PC-9 (cell line): ENCODE measurements at regions not wholly inside any gene's neighbourhood (a gene's known extent, or its start where the extent isn't known, plus 50 kb on each side); places are given as distances from the start of the nearest gene placed in this dataset.

Experiments used
- BruUV-seq: library from RNA; stranded (reverse); fragments of 400-500 nt; replicated peaks from 2 replicates; lab custom pipeline; 2021; lab: Mats Ljungman, UMichigan
- CTCF ChIA-PET: fragments of 300-600 bp; sonication (Branson Sonifier 250); formaldehyde crosslinking; loops from one replicate; lab custom pipeline; 2022; ENCODE audit warnings: antibody characterized with exemption; lab: Charles Lee
- POLR2A ChIA-PET: fragments of 300-600 bp; sonication (Branson Sonifier 250); formaldehyde crosslinking; loops from one replicate; lab custom pipeline; 2022; ENCODE audit warnings: antibody characterized with exemption; ENCODE audit not compliant: unreplicated experiment; lab: Charles Lee
- DNase-seq, 2 experiments: peaks; one replicate each; pipeline versions ENCODE4 v3.0.0 to v3.0.0-alpha.2; 2015 to 2022; ENCODE audit warnings: mixed read lengths in 1 of 2
- H2AFZ ChIP-seq: fragments of 200-600 bp; sonication (generic); 2 replicates; pipeline ENCODE4 v1.8.1; 2017; ENCODE audit warnings: antibody characterized with exemption
- H3F3A ChIP-seq: fragments of 200-600 bp; sonication (generic); 2 replicates; pipeline ENCODE4 v1.8.1; 2017; ENCODE audit warnings: antibody characterized with exemption, mild to moderate bottlenecking, low read depth; ENCODE audit not compliant: insufficient read depth
- H3K27ac ChIP-seq: fragments of 200-600 bp; sonication (generic); 2 replicates; pipeline ENCODE4 v1.6.1; 2016; ENCODE audit warnings: mixed run types
- H3K27me3 ChIP-seq: fragments of 200-600 bp; sonication (generic); 2 replicates; pipeline ENCODE4 v1.6.1; 2016; ENCODE audit warnings: low read depth, mixed run types; ENCODE audit not compliant: insufficient read depth
- H3K36me3 ChIP-seq: fragments of 200-600 bp; sonication (generic); 2 replicates; pipeline ENCODE4 v1.6.1; 2016; ENCODE audit warnings: low read depth, mixed run types
- H3K4me1 ChIP-seq: fragments of 200-600 bp; sonication (generic); replicated peaks from 2 replicates; pipeline ENCODE4 v1.6.1; 2016; ENCODE audit warnings: mixed run types; ENCODE audit not compliant: insufficient read depth
- H3K4me2 ChIP-seq: fragments of 200-600 bp; sonication (generic); 2 replicates; pipeline ENCODE4 v1.6.1; 2017; ENCODE audit warnings: mixed run types
- H3K4me3 ChIP-seq: fragments of 200-600 bp; sonication (generic); 2 replicates; pipeline ENCODE4 v1.6.1; 2016; ENCODE audit warnings: mixed run types
- H3K79me2 ChIP-seq: fragments of 200-600 bp; sonication (generic); 2 replicates; pipeline ENCODE4 v1.6.1; 2017; ENCODE audit warnings: low read depth, mixed run types
- H3K9me2 ChIP-seq: fragments of 200-600 bp; sonication (generic); 2 replicates; pipeline ENCODE4 v1.8.1; 2017; ENCODE audit warnings: mild to moderate bottlenecking; ENCODE audit not compliant: insufficient read depth
- H3K9me3 ChIP-seq: fragments of 200-600 bp; sonication (generic); 2 replicates; pipeline ENCODE4 v1.8.1; 2016; ENCODE audit warnings: low read depth; ENCODE audit not compliant: insufficient read depth
- H4K20me1 ChIP-seq: fragments of 200-600 bp; sonication (generic); 2 replicates; pipeline ENCODE4 v1.8.1; 2017; ENCODE audit not compliant: insufficient read depth
- EZH2 ChIP-seq: fragments of 200-600 bp; sonication (generic); IDR thresholded peaks from 2 replicates; pipeline ENCODE4 v1.8.0; 2017; ENCODE audit warnings: antibody characterized with exemption, low read depth
- intact Hi-C: fragments of 100-400 bp; cut with micrococcal nuclease; formaldehyde crosslinking; loops from one replicate; pipeline ENCODE4 v1.10.0; 2022; ENCODE audit not compliant: unreplicated experiment
- TF ChIP-seq, protein P1 (sequence below): fragments of 200-600 bp; sonication (generic); conservative IDR thresholded peaks from 2 replicates; pipeline ENCODE4 v1.6.1; 2017; ENCODE audit warnings: mixed run types, antibody characterized with exemption, mild to moderate bottlenecking, moderate library complexity

DNA sequence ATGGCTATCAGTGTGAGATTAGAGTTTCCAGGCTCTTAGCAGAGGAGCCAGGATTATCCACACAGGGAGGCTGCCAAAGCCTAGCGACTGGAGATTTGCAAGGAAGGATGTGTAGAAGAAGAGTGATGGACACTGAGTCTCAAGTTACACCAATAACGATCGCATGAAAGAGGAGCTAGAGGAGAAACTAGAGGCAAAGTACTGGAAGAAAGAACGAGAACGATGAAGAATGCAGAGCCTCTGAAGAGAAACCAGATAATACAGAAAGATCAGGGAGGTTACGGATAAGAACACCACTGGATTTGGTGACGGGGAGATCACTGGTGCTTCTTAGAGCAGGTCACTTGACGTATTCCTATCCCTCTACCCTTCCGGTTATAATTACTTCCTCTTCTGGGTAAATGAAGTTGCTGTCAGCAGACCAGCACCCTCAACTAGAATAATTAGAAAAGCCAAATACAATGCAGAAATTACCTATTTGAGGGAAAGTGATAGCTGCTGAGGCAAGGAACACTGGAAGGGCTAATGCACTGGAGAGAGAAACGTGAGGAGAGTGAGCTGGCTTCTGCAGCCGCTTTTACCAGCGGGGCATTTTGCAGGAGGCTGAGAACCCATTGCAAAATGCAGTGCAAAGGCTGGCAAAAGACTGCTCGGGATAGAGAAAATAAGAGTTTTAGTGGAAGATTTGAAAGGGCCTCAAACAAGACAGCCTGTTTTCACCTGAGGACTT, 93.1 kb upstream of the HIF1A start:
- DNase-seq, result no peak
- Histone ChIP-seq H3K9me2 (no peaks in the 10 kb centered on the region), H2AFZ (peak overlapping the region; percentile 11), H3K4me2 (peak overlapping the region; percentile 63), H3K27me3 (no peaks in the 10 kb centered on the region), H3K79me2 (no peaks in the 10 kb centered on the region), H3K36me3 (no peaks in the 10 kb centered on the region), H3K27ac (peak overlapping the region; percentile 68), H3K4me1 (peaks cover 22% of the 10 kb centered on the region), H4K20me1 (no peaks in the 10 kb centered on the region), H3K9me3 (0 out of 2 replicates have a peak, but pooled peaks cover 9% of the 10 kb centered on the region), H3K4me3 (peak overlapping the region; percentile 0; the same call in 1 of the 2 replicates), H3F3A (peaks cover 14% of the 10 kb centered on the region)
- ChIA-PET POLR2A (interaction anchor here (0.5 kb wide), 1 partner anchor 14 kb away, joined by 3 read pairs; no protein-coding TSS in a partner anchor), CTCF (no interaction called here)
- TF ChIP-seq EZH2, result no peak
- TF ChIP-seq, protein P1, sequence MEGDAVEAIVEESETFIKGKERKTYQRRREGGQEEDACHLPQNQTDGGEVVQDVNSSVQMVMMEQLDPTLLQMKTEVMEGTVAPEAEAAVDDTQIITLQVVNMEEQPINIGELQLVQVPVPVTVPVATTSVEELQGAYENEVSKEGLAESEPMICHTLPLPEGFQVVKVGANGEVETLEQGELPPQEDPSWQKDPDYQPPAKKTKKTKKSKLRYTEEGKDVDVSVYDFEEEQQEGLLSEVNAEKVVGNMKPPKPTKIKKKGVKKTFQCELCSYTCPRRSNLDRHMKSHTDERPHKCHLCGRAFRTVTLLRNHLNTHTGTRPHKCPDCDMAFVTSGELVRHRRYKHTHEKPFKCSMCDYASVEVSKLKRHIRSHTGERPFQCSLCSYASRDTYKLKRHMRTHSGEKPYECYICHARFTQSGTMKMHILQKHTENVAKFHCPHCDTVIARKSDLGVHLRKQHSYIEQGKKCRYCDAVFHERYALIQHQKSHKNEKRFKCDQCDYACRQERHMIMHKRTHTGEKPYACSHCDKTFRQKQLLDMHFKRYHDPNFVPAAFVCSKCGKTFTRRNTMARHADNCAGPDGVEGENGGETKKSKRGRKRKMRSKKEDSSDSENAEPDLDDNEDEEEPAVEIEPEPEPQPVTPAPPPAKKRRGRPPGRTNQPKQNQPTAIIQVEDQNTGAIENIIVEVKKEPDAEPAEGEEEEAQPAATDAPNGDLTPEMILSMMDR, result no peak
- intact Hi-C loops, result no loop called here
- no TSS peak for BruUV-seq

DNA sequence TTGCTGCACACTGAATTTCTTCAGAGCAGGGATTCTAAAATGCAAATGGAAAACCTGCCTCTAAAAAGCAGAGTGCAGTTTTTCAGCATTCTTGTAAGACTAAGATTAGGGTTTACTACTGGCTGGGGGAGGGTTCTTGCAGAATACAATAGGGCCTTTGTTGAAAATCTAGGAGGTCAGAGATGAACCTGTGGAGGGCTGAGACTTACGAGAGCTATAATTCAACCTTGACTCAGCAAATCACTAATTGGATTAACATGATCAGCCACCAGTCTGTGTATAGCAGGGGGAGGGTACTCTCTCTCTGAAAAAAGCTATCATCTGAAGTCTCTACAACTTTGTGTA, 92.6 kb upstream of the HIF1A start:
- peak in 1 of 2 experiments; percentile 76 for DNase-seq
- POLR2A ChIA-PET, result no interaction called here
- CTCF ChIA-PET, result no interaction called here
- Histone ChIP-seq H2AFZ (peak overlapping the region; percentile 11), H3K9me2 (no peaks in the 10 kb centered on the region), H3F3A (peaks cover 14% of the 10 kb centered on the region), H3K36me3 (no peaks in the 10 kb centered on the region), H3K27ac (peak overlapping the region; percentile 68), H3K79me2 (no peaks in the 10 kb centered on the region), H3K27me3 (no peaks in the 10 kb centered on the region), H3K4me1 (peaks cover 22% of the 10 kb centered on the region), H3K4me2 (peak overlapping the region; percentile 63), H3K4me3 (peak overlapping the region; percentile 0; the same call in 1 of the 2 replicates), H4K20me1 (no peaks in the 10 kb centered on the region), H3K9me3 (0 out of 2 replicates have a peak, but pooled peaks cover 9% of the 10 kb centered on the region)
- no TSS peak for BruUV-seq
- TF ChIP-seq EZH2, result no peak
- TF ChIP-seq, protein P1, result no peak
- intact Hi-C loops, result no loop called here

DNA sequence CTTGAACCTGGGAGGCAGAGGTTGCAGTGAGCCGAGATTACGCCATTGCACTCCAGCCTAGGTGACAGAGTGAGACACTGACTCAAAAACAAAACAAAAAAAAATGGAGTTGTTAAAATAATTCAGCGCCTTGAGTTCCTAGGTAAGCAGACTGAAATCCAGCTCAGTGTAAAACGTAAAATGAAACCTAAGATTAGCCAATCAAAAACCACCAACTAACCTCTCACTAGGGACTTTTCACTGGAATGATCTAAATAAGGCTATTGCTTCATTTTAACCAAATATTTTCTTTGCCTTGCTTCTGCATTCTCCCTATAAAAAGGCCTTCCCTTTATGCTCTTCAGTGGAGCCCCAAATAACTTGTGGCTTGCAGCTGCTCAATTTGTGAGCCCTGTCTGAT, 91.6 kb upstream of the HIF1A start:
- ChIA-PET CTCF (no interaction called here), POLR2A (no interaction called here)
- Histone ChIP-seq H3K9me2 (no peaks in the 10 kb centered on the region), H3K9me3 (0 out of 2 replicates have a peak, but pooled peaks cover 9% of the 10 kb centered on the region), H2AFZ (no peak overlapping the region), H3K4me1 (peaks cover 22% of the 10 kb centered on the region), H4K20me1 (no peaks in the 10 kb centered on the region), H3F3A (peaks cover 14% of the 10 kb centered on the region), H3K79me2 (no peaks in the 10 kb centered on the region), H3K27me3 (no peaks in the 10 kb centered on the region), H3K4me3 (no peak overlapping the region), H3K27ac (no peak overlapping the region), H3K4me2 (no peak overlapping the region), H3K36me3 (no peaks in the 10 kb centered on the region)
- DNase-seq, result no peak
- no peak for TF ChIP-seq EZH2
- TF ChIP-seq, protein P1, result no peak
- intact Hi-C loops, result no loop called here
- BruUV-seq, result no TSS peak
